ENCODE measurements at regions not wholly inside any gene's neighbourhood (a gene's known extent, or its start where the extent isn't known, plus 50 kb on each side); places are given as distances from the start of the nearest gene placed in this dataset.
A peak's percentile ranks its signal among the peaks of the same experiment; 100 is the strongest.

DNA sequence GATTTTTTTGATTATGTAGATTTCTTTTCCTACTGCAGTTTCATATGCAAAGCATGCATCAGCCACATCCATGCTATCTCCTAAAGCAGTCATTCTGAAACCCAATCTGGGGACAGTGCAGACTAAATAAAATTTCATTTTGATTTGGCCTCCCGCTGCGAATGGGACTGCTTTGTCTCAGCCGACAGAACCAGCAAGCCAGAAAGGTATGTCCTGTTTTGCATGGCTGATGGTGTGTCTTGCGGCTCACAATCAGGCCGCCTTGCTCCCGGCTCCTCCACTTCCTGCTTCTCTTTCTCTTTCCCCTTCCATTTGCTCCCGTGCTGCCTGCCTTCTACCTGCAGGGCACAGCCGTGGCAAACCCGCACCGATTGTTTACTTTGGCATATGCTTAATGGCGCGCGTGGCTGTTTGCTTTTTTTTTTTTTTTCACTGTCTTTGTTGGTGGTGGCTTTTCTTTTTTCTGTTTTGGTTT lies 419.6 kb upstream of the POU3F3 start (continued):
- TF ChIP-seq, protein P1, sequence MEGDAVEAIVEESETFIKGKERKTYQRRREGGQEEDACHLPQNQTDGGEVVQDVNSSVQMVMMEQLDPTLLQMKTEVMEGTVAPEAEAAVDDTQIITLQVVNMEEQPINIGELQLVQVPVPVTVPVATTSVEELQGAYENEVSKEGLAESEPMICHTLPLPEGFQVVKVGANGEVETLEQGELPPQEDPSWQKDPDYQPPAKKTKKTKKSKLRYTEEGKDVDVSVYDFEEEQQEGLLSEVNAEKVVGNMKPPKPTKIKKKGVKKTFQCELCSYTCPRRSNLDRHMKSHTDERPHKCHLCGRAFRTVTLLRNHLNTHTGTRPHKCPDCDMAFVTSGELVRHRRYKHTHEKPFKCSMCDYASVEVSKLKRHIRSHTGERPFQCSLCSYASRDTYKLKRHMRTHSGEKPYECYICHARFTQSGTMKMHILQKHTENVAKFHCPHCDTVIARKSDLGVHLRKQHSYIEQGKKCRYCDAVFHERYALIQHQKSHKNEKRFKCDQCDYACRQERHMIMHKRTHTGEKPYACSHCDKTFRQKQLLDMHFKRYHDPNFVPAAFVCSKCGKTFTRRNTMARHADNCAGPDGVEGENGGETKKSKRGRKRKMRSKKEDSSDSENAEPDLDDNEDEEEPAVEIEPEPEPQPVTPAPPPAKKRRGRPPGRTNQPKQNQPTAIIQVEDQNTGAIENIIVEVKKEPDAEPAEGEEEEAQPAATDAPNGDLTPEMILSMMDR (IDR thresholded peaks at IDR 0.05) = no peak
- TF ChIP-seq FOXJ3 (CRISPR knock-in tag; IDR thresholded peaks at IDR 0.05) = no peak
- TF ChIP-seq, protein P2, sequence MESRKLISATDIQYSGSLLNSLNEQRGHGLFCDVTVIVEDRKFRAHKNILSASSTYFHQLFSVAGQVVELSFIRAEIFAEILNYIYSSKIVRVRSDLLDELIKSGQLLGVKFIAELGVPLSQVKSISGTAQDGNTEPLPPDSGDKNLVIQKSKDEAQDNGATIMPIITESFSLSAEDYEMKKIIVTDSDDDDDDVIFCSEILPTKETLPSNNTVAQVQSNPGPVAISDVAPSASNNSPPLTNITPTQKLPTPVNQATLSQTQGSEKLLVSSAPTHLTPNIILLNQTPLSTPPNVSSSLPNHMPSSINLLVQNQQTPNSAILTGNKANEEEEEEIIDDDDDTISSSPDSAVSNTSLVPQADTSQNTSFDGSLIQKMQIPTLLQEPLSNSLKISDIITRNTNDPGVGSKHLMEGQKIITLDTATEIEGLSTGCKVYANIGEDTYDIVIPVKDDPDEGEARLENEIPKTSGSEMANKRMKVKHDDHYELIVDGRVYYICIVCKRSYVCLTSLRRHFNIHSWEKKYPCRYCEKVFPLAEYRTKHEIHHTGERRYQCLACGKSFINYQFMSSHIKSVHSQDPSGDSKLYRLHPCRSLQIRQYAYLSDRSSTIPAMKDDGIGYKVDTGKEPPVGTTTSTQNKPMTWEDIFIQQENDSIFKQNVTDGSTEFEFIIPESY (IDR thresholded peaks at IDR 0.05; ENCODE audit: borderline replicate concordance, low read depth) = no peak
- TF ChIP-seq, protein P3, sequence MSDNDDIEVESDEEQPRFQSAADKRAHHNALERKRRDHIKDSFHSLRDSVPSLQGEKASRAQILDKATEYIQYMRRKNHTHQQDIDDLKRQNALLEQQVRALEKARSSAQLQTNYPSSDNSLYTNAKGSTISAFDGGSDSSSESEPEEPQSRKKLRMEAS (IDR thresholded peaks at IDR 0.05; ENCODE audit: low read depth) = no peak

DNA sequence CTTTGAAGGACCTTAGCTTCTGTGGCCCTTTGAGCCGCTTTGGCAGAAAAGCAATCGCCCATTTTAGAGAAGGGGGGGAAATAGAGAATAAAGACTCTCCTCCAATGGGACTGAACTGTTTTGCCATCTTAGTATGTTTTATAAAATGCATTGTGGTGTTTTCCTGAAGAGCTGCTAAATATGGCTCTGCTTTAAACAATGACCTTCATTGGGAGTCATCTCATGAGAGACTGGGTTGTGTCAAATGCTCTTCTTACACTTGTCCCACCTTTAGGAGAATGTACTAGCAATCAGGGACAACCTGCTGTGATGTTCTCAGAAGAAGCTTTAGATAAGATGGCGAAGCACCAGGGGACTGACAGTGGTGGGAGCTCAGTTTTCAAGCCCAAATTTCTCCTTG lies 418.9 kb upstream of the POU3F3 start:
- no peaks in the 10 kb centered on the region; the same call in 1 of the 2 replicates for H3K9me3 ChIP-seq
- TF ChIP-seq, protein P2 (IDR thresholded peaks at IDR 0.05; ENCODE audit: borderline replicate concordance, low read depth) = no peak
- no peak overlapping the region for H3K9ac ChIP-seq
- H4K20me1 ChIP-seq (ENCODE audit: insufficient read depth) = no peaks in the 10 kb centered on the region
- H3F3A ChIP-seq (replicated peaks; ENCODE audit: insufficient read depth) = no peaks in the 10 kb centered on the region
- H3K27me3 ChIP-seq (ENCODE audit: insufficient read depth) = no peaks in the 10 kb centered on the region
- H3K4me2 ChIP-seq = no peak overlapping the region
- no peak for DNase-seq
- H3K27ac ChIP-seq (ENCODE audit: low read depth in 2 of 2, low read length in 1 of 2) = peak overlapping the region in 1 of 2 experiments; percentile 92; a peak in 2 of 4 replicates
- CTCF ChIA-PET = interaction anchor here (1.0 to 1.1 kb wide), 2 partner anchors 9 to 45 kb away, joined by 3 to 4 read pairs; no protein-coding TSS in a partner anchor
- H3K36me3 ChIP-seq (replicated peaks in 1 of 2; ENCODE audit: control insufficient read depth in 1 of 2, insufficient read depth in 2 of 2, low read length in 1 of 2) = no peaks in the 10 kb centered on the region
- POLR2A ChIA-PET = no interaction called here
- 20% methylated on average over 3 of the region's 3 CpGs for WGBS (ENCODE audit: low lambda C conversion rate)
- H2AFZ ChIP-seq (ENCODE audit: low read depth) = no peak overlapping the region
- no peak overlapping the region; a peak in 1 of 4 replicates for H3K4me3 ChIP-seq (ENCODE audit: low read depth in 2 of 2, low read length in 1 of 2)
- no peaks in the 10 kb centered on the region for H3K9me2 ChIP-seq
- H3K4me1 ChIP-seq (ENCODE audit: control insufficient read depth in 1 of 2, insufficient read depth in 2 of 2, low read depth in 1 of 2, low read length in 1 of 2) = peaks cover 0 to 2% of the 10 kb centered on the region in 2 experiments; a peak in 2 of 4 replicates
- H3K79me2 ChIP-seq (ENCODE audit: insufficient read depth) = no peaks in the 10 kb centered on the region

DNA sequence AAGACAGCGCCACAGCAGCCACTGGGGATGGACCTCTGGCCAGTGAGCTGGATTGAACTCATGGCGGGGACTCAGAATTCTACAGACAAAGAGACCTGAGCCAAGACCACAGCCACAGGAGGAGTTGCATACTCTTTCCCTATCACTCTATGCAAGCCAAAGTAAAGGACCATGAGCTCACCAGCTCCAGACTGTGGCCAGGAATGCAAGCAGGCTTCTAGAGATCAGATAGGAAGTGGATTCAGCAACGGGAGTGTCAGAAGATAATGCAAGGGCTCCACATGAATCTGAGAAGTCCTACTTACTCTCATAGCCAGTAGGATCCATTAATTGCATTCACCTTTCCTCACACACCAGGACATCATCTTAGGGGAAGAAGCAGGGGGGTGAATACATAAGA lies 415.4 kb upstream of the POU3F3 start:
- WGBS (ENCODE audit: low lambda C conversion rate) = 26% methylated on average over 2 of the region's 3 CpGs
- DNase-seq = no peak
- H3K27me3 ChIP-seq (ENCODE audit: insufficient read depth) = no peaks in the 10 kb centered on the region
- H3K4me2 ChIP-seq = no peak overlapping the region
- H3K79me2 ChIP-seq (ENCODE audit: insufficient read depth) = no peaks in the 10 kb centered on the region
- H3K9me2 ChIP-seq = no peaks in the 10 kb centered on the region
- ChIA-PET POLR2A (no interaction called here), CTCF (interaction anchor here (0.9 to 1.1 kb wide), 2 partner anchors 9 to 411 kb away, joined by 3 read pairs; no protein-coding TSS in a partner anchor)
- H3F3A ChIP-seq (replicated peaks; ENCODE audit: insufficient read depth) = no peaks in the 10 kb centered on the region
- no peaks in the 10 kb centered on the region for H4K20me1 ChIP-seq (ENCODE audit: insufficient read depth)
- peaks cover 0 to 2% of the 10 kb centered on the region in 2 experiments; a peak in 2 of 4 replicates for H3K4me1 ChIP-seq (ENCODE audit: control insufficient read depth in 1 of 2, insufficient read depth in 2 of 2, low read depth in 1 of 2, low read length in 1 of 2)
- H3K9me3 ChIP-seq = no peaks in the 10 kb centered on the region; the same call in 1 of the 2 replicates
- no peak overlapping the region for H3K27ac ChIP-seq (ENCODE audit: low read depth in 2 of 2, low read length in 1 of 2)
- H2AFZ ChIP-seq (ENCODE audit: low read depth) = no peak overlapping the region
- no peak overlapping the region for H3K4me3 ChIP-seq (ENCODE audit: low read depth in 2 of 2, low read length in 1 of 2)
- TF ChIP-seq, protein P2 (IDR thresholded peaks at IDR 0.05; ENCODE audit: borderline replicate concordance, low read depth) = no peak
- H3K9ac ChIP-seq = no peak overlapping the region
- no peaks in the 10 kb centered on the region for H3K36me3 ChIP-seq (replicated peaks in 1 of 2; ENCODE audit: control insufficient read depth in 1 of 2, insufficient read depth in 2 of 2, low read length in 1 of 2)
